ENCODE measurements at regions not wholly inside any gene's neighbourhood (a gene's known extent, or its start where the extent isn't known, plus 50 kb on each side); places are given as distances from the start of the nearest gene placed in this dataset.

DNA sequence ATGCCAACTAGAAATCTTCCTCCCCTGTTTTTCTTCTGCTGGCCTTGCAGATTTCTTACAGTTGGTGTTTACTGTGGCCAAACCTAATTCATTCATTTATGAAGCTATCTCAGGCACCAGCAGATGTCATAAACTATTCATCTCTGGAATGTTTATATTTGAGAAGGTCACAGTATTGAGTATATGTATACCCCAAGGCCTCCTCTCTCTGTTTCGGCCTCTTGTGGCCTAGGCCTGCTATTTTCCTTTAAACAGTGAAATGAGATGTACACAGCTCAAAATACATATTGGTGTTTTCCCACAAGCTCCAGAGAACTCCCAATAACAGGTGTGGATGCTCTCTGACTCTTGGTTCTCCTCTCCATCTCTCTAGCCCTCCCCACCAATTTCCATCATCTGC is 520.7 kb upstream of the CAMK1G start:
- TF ChIP-seq, protein P1, sequence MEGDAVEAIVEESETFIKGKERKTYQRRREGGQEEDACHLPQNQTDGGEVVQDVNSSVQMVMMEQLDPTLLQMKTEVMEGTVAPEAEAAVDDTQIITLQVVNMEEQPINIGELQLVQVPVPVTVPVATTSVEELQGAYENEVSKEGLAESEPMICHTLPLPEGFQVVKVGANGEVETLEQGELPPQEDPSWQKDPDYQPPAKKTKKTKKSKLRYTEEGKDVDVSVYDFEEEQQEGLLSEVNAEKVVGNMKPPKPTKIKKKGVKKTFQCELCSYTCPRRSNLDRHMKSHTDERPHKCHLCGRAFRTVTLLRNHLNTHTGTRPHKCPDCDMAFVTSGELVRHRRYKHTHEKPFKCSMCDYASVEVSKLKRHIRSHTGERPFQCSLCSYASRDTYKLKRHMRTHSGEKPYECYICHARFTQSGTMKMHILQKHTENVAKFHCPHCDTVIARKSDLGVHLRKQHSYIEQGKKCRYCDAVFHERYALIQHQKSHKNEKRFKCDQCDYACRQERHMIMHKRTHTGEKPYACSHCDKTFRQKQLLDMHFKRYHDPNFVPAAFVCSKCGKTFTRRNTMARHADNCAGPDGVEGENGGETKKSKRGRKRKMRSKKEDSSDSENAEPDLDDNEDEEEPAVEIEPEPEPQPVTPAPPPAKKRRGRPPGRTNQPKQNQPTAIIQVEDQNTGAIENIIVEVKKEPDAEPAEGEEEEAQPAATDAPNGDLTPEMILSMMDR (IDR thresholded peaks at IDR 0.05; ENCODE audit: insufficient read depth, low read depth, low read length) = no peak
- TF ChIP-seq EZH2 (IDR thresholded peaks at IDR 0.05; ENCODE audit: insufficient read depth, low read length) = no peak
